ENCODE measurements at regions not wholly inside any gene's neighbourhood (a gene's known extent, or its start where the extent isn't known, plus 50 kb on each side); places are given as distances from the start of the nearest gene placed in this dataset.

DNA sequence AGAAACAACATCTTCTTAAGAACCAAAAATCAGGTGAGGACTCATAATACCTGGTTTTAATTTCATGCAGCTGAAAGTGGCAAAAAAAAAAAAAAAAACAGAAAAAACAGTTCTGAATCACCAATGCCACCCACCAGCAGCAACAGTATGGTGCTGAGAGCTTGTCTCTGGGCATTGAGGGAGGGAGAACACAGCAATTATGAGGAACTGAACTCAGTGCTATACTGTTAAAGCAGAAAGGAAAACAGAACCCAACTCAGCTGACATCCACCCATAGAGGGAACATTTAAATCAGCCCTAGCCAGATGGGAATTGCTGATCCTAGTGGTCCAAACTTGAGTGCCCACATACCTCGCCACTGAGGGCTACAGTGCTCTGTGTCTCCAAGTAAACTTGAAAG, 657.9 kb downstream of the ACTL7B start:
- intact Hi-C loops (cut with micrococcal nuclease), result no loop called here

GRCh38 chr9:108197008-108197365, 658.8 kb downstream of the ACTL7B start:
- intact Hi-C loops (cut with micrococcal nuclease), result no loop called here

- intact Hi-C loops (cut with micrococcal nuclease), result no loop called here
These were observed 659.3 kb downstream of the ACTL7B start for GRCh38 chr9:108196332-108197007.

DNA sequence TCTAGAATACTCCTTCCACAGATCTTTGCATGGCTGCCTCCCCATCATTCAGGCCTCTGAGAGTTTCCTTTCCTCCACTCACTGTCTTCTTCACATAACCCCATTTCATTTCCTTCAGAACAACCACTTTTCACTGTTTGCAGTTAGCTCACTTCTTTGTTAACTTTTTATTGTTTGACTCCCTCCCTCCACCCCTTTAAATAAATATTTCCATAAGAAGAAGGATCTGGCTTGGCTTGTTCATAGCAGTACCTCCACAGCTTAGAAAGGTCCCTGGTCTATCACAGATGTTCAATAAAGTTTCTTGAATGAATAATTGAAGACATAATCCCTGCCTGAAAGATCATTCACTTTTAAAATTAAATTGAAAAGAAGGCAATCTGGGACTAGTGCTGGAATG, 661.6 kb downstream of the ACTL7B start:
- intact Hi-C loops (cut with micrococcal nuclease), result no loop called here

DNA sequence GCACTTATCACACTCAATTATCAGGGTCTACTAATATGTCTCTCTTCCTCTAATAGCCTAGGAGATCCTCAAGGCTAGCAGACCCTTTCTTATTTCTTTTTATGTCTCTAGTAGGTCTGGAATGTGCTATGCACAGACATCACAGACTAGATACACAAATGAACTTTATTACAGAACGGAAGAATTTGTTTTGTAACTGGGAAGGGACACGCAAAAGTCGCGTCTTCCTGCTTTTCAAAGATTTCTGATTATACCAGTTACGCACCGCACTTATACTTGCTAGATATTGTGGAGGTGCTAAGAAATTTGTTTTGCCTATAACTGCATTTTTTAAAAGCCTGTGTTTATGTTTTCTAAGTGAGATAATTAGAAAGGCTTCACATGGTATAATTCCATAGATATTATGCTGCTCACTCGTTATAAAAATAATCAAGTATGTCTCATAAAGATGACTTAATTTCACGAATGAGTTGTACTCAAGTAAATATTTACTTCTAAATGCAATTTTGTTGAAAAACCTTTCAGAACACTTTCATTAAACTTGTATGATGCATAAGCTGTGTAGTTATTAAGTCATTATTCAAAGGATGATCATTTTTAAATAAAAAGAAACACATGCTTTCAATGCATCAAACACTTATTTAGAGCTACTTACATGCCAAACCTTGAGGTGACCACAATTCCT, 662.6 kb downstream of the ACTL7B start:
- intact Hi-C loops (cut with micrococcal nuclease), result no loop called here

DNA sequence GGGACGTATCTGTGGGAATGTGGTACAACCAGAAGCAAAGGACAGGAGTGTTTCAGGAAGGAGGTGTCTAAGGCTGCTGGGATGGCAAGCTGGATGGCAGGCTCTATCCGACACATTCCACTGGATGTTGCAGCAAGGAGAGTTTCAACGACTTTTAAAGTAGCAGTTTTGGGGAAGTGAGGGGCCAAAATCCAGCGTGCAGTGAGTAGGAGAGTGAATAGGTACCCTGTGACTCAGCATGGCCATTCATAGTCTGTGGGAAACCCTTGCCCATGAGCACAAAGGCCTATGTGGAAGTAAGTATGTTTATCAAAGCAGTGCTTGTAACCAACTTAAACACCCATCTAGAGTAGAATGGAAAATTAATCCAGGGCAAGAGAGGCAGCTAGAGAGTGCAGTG, 664.7 kb downstream of the ACTL7B start:
- intact Hi-C loops (cut with micrococcal nuclease), result no loop called here

- intact Hi-C loops (cut with micrococcal nuclease), result no loop called here
These were observed 666.8 kb downstream of the ACTL7B start for GRCh38 chr9:108188976-108189375.

- intact Hi-C loops (cut with micrococcal nuclease), result no loop called here
These were observed 667.3 kb downstream of the ACTL7B start for GRCh38 chr9:108188482-108188881.

DNA sequence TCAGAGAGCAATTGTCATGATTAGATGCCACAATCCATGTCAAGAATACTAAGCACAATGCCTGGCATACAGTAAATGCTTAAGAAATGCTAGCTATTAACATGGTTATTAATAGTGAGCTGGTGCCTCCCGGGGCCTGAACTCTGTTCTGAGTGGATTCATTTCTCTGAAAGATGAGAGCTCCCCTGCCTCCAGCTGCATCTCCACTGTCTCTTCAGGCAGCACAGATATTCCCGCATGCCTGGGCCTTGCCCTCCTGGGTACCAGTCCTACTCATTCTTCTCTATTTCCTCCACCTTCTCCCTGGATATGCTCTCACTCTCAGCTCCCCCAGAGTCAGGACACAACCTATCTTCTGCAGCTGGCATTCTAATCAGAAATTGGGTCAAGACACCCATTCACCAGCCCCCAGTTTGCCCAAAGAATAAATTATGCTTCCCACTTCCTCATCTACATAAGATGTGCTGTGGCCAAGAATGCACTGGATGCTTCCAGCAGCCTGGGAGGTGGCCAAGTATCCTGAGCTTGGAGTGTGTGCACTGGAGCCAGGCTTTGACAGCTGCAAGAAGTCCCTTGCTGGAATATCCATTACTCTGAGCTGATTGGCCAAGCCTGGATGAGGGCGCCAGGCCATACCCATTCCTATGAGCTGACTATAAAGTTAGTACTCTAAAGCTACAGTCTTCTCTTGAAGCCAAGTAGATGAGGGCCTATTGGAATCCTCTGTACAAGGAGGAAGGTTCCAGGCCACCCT, 669.0 kb downstream of the ACTL7B start:
- intact Hi-C loops (cut with micrococcal nuclease), result no loop called here

- intact Hi-C loops (cut with micrococcal nuclease), result no loop called here
These were observed 670.2 kb downstream of the ACTL7B start for GRCh38 chr9:108185613-108186012.

DNA sequence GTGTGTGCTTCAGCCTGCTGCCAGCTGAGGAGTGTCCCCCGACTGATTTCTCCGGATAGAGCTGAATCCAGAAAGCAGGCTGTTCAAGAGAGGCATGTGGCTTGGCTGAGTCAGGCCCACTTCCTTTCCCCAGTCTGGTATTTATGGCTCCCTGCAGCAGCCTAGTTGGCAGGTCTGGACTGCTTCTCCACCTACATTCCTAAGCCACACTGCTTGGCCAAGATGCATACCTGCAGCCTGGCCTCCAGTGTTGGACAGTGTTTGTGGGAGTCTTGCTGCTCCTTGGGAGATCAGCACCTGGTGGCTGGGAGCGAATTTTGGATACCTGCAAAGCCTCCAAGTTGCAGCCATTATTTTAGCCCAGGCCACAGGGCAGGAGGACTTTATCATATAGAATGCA, 670.8 kb downstream of the ACTL7B start:
- intact Hi-C loops (cut with micrococcal nuclease), result no loop called here

DNA sequence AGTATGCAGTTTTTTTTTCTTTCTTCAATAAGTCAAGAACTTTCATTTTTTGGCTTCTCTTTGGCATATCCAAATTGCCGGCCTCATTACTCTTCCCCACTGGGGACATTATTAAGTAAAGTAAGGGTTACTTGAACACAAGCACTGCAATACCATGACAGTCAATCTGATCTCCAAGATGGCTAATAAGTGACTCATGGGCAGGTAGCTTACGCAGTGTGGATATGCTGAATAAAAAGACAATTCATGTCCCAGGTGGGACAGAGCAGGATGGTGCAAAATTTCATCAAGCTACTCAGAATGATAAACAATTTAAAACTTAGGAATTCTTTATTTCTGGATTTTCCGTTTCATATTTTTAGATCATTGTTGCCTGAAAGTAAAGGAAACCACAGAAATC, 671.8 kb downstream of the ACTL7B start:
- intact Hi-C loops (cut with micrococcal nuclease), result no loop called here

GRCh38 chr9:108182950-108183381, 672.8 kb downstream of the ACTL7B start:
- intact Hi-C loops (cut with micrococcal nuclease), result no loop called here

DNA sequence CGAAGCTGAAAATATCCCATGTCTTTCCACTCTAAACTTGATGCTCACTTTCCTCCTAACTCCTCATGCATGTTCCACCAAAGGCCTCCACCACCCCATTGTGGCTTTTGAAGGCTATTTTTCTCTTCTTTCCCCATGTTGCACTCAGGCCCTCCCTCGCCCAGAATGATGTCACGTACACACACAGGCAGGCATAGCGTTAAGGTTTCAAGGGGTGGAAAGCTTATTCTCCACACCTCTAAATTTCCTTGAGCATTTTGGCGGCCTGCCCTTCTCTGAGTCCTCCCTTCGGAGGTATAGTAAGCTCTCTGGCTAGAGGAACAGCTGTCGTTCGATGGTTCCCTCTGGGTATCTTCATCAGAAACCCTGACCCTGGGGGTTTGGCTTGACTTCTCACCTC, 673.5 kb downstream of the ACTL7B start:
- intact Hi-C loops (cut with micrococcal nuclease), result no loop called here

DNA sequence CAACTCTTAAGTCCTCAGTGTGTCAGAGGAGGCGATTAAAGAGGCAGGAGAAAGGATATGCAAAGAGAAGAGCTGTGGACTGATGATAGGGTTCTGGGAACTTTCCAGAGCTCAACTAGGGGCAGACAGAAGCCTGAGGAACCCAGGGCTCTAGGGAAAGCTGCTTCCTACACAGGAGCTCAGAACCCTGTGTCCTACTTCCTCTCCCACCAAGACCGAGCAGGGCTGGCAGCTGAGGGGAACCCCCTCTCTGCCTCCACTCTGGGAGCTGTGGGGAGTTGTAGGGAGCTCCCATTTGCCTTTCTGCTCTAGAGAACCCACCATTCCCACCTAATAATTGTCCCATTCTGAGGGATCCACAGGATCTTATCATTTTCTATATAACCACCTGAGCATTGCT, 674.3 kb downstream of the ACTL7B start:
- intact Hi-C loops (cut with micrococcal nuclease), result no loop called here

- intact Hi-C loops (cut with micrococcal nuclease), result no loop called here
These were observed 675.2 kb downstream of the ACTL7B start for GRCh38 chr9:108180541-108180940.

DNA sequence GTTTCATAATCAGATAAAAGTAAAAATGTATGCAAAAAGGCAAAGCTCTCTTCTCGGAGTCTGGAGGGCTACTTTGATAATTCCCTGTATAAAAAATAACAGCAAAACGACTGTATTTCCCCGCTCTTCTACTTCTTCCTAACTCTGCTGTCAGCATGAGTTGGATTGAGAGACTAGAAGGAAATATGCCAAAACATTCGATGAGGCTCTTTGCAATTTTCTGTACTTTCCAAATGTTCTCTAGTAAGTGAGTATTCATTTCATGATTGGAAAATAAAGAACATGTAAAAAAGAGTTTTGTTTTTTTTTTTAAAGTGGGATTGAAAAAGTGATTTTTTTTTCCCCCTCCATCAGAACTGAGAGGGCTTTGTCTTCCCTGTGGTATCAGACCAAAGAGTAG, 677.5 kb downstream of the ACTL7B start:
- intact Hi-C loops (cut with micrococcal nuclease), result no loop called here

- intact Hi-C loops (cut with micrococcal nuclease), result no loop called here
These were observed 678.8 kb upstream of the KLF4 start for GRCh38 chr9:108168236-108168850.

DNA sequence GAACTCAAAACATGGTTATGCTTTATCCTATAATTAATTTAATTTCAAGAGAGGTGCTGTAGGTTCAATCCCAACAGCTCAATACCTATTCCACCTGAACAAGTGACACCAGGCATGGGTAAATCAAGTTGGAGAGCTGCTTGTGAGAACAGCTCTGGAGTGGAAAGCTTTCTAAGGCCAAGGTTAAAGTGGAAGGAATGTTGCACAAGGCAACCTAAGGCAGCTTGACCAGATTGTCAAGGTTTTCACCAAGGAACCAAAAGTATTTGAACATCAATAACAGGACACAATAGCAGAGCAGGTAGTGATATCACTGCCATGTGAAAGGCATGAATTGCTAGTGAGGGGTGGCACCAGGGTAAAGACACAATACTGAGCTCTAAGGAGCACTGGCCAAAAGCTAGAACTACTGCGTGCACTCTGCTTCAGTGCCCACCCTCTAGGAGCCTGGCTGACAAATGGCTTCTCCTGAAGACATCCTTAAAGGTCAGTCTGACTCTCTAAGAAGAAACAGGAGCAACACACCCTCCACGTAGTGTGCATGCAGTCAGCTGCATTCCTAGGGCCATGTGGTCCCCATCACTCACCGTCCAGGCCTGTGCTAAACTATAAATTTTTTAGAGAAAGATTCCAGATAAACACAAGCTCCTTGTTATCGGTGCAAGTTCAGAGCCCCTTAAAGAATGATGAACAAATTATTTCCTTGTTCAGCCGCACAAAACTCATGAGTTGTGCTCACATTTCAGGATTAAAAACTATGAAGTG, 677.7 kb upstream of the KLF4 start:
- intact Hi-C loops (cut with micrococcal nuclease), result no loop called here

- intact Hi-C loops (cut with micrococcal nuclease), result no loop called here
These were observed 677.0 kb upstream of the KLF4 start for GRCh38 chr9:108166519-108166918.

- intact Hi-C loops (cut with micrococcal nuclease), result no loop called here
These were observed 673.9 kb upstream of the KLF4 start for GRCh38 chr9:108163321-108164005.

Data from T-helper 2 cell treated with Interferon-gamma antibody and Interleukin-4, amounts not matched to agents 100 ng/mL and 5 ng/mL, for 36 hours (primary cell).